ENCODE measurements at regions not wholly inside any gene's neighbourhood (a gene's known extent, or its start where the extent isn't known, plus 50 kb on each side); places are given as distances from the start of the nearest gene placed in this dataset.
"Not testable (repeated sequence)": the region's sequence is repeated elsewhere in the genome, so short reads cannot be mapped to it uniquely, and the experiment has no call there.

GRCh38 chr12:27133022-27133590 lies 50.7 kb upstream of the C12orf71 start:
- DNase-seq (ENCODE audit: low read depth): no peak

- DNase-seq (ENCODE audit: low read depth): no peak
Measured at GRCh38 chr12:27140478-27140969, 58.1 kb upstream of the C12orf71 start.

- DNase-seq (ENCODE audit: low read depth): peak; percentile 5
Measured at GRCh38 chr12:27142101-27142721, 59.8 kb upstream of the C12orf71 start.

GRCh38 chr12:27143256-27144069 lies 61.1 kb upstream of the C12orf71 start:
- DNase-seq (ENCODE audit: low read depth): no peak

GRCh38 chr12:27145725-27146124 lies 63.3 kb upstream of the C12orf71 start:
- not testable (repeated sequence) for DNase-seq (ENCODE audit: low read depth)

GRCh38 chr12:27148373-27148772 lies 66.0 kb upstream of the C12orf71 start:
- no peak for DNase-seq (ENCODE audit: low read depth)

GRCh38 chr12:27148791-27149190 lies 66.4 kb upstream of the C12orf71 start:
- DNase-seq (ENCODE audit: low read depth): no peak

- DNase-seq (ENCODE audit: low read depth): no peak
Measured at GRCh38 chr12:27151479-27151878, 69.1 kb upstream of the C12orf71 start.

GRCh38 chr12:27158297-27158696 lies 75.9 kb upstream of the C12orf71 start:
- DNase-seq (ENCODE audit: low read depth): no peak

GRCh38 chr12:27161458-27162228 lies 79.3 kb upstream of the C12orf71 start:
- no peak for DNase-seq (ENCODE audit: low read depth)

- no peak for DNase-seq (ENCODE audit: low read depth)
Measured at GRCh38 chr12:27162229-27162537, 79.8 kb upstream of the C12orf71 start.

GRCh38 chr12:27163048-27163715 lies 80.8 kb upstream of the C12orf71 start:
- DNase-seq (ENCODE audit: low read depth): no peak

GRCh38 chr12:27163894-27164293 lies 80.2 kb upstream of the STK38L start:
- DNase-seq (ENCODE audit: low read depth): no peak

- DNase-seq (ENCODE audit: low read depth): no peak
Measured at GRCh38 chr12:27164330-27165040, 79.6 kb upstream of the STK38L start.

GRCh38 chr12:27165958-27166357 lies 78.1 kb upstream of the STK38L start:
- DNase-seq (ENCODE audit: low read depth): not testable (repeated sequence)

GRCh38 chr12:27171494-27171893 lies 72.6 kb upstream of the STK38L start:
- DNase-seq (ENCODE audit: low read depth): not testable (repeated sequence)

GRCh38 chr12:27176765-27177164 lies 67.3 kb upstream of the STK38L start:
- no peak for DNase-seq (ENCODE audit: low read depth)

- no peak for DNase-seq (ENCODE audit: low read depth)
Measured at GRCh38 chr12:27177706-27178105, 66.4 kb upstream of the STK38L start.

- no peak for DNase-seq (ENCODE audit: low read depth)
Measured at GRCh38 chr12:27178255-27178654, 65.8 kb upstream of the STK38L start.

GRCh38 chr12:27178723-27179399 lies 65.2 kb upstream of the STK38L start:
- DNase-seq (ENCODE audit: low read depth): no peak

All from activated T-helper 1 cell treated with Interleukin-2 at 50 U/mL for 16 hours (primary cell).